Duodenal mucosa (tissue), 2 donors: ENCODE measurements at regions not wholly inside any gene's neighbourhood (a gene's known extent, or its start where the extent isn't known, plus 50 kb on each side); places are given as distances from the start of the nearest gene placed in this dataset.
"Not testable (repeated sequence)": the region's sequence is repeated elsewhere in the genome, so short reads cannot be mapped to it uniquely, and the experiment has no call there.

Source experiments
- H3K27ac ChIP-seq: one replicate; pipeline ENCODE4 v1.7.0; 2013; ENCODE audit warnings: low read depth, low read length
- H3K27me3 ChIP-seq, 2 donors: one replicate each; pipeline ENCODE4 v1.7.0; 2013; ENCODE audit warnings: low read length in 2 of 2, control low read depth in 1 of 2; ENCODE audit not compliant: insufficient read depth in 2 of 2, control insufficient read depth in 1 of 2
- H3K36me3 ChIP-seq, 2 donors: one replicate each; pipeline ENCODE4 v1.7.0; 2013; ENCODE audit warnings: low read length in 2 of 2, control low read depth in 1 of 2; ENCODE audit not compliant: insufficient read depth in 2 of 2, control insufficient read depth in 1 of 2
- H3K4me1 ChIP-seq, 2 donors: one replicate each; pipeline ENCODE4 v1.7.0; 2013; ENCODE audit warnings: low read length in 2 of 2, control low read depth in 1 of 2; ENCODE audit not compliant: insufficient read depth in 2 of 2, control insufficient read depth in 1 of 2
- H3K4me3 ChIP-seq, 2 donors: one replicate each; pipeline ENCODE4 v1.7.0; 2013; ENCODE audit warnings: low read length in 2 of 2, low read depth in 1 of 2
- H3K9ac ChIP-seq, 2 donors: one replicate each; pipeline ENCODE4 v1.7.0; 2013; ENCODE audit warnings: low read length in 2 of 2, low read depth in 1 of 2
- H3K9me3 ChIP-seq, 2 donors: one replicate each; pipeline ENCODE4 v1.7.0; 2013; ENCODE audit warnings: low read length in 2 of 2, control low read depth in 1 of 2; ENCODE audit not compliant: control insufficient read depth in 1 of 2

DNA sequence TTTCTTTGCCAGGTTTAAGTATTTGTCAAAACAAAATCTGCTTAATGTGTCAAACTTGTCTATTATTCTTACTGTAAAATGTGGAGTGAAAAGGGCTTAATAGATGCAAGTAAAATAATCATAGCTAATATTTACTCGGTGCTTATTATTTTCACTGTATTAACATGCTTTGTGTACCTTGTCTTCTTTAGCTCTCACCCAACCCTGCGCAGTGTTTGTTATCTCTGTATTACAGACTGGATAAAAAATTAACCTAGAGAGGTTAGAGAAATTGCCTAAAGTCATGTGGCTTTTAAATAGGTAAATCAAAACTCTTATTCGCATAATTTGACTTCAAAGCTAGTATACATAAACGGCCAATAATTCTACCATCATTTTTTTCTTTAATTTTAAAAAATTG, 1864.8 kb downstream of the MAT2B start:
- Histone ChIP-seq H3K9me3 (no peaks in the 10 kb centered on the region), H3K27me3 (no peaks in the 10 kb centered on the region), H3K36me3 (no peaks in the 10 kb centered on the region), H3K4me3 (no peak overlapping the region), H3K4me1 (no peaks in the 10 kb centered on the region), H3K9ac (no peak overlapping the region), H3K27ac (no peak overlapping the region)

DNA sequence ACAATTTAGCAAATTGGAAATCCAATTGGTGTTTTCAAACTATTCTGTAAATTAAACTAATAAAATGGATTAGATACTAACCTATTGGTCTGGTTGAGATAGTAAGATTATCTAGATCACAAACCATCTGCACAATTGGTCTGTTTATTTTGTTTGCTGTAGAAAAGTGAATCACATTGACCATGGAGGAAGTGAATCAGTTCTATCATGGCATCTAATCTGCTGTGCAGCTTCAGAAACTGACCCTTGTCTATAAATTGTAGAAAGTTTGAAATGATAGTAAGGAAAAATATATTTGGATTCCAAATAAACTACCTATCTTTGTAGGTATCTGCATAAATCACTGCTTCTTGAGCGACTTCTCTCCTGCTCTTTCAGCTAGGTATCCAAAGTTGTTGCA, 1865.4 kb downstream of the MAT2B start:
- Histone ChIP-seq H3K4me3 (no peak overlapping the region), H3K27me3 (no peaks in the 10 kb centered on the region), H3K9me3 (no peaks in the 10 kb centered on the region), H3K27ac (no peak overlapping the region), H3K4me1 (no peaks in the 10 kb centered on the region), H3K36me3 (no peaks in the 10 kb centered on the region), H3K9ac (no peak overlapping the region)

DNA sequence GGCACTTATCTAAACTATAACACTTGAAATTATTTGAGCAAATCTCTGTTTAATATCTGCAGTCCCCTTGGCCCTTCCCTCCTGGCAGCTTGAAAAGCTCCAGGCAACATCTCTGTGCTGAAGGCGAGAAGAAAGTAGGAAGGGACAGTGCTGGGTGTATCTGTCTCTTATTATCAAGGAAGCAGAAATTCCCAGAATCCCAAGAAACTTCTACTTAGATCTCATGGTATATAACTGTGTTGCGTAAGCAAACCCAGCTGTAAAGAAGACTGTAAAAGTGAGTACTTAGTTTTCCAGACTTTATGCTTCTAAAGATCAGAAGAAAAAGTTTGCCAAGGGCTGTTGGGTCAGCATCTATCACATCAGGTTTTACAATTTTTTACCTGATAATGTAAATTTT, 1869.8 kb downstream of the MAT2B start:
- Histone ChIP-seq H3K9me3 (no peaks in the 10 kb centered on the region), H3K27ac (no peak overlapping the region), H3K4me1 (no peaks in the 10 kb centered on the region), H3K27me3 (no peaks in the 10 kb centered on the region), H3K36me3 (no peaks in the 10 kb centered on the region), H3K4me3 (no peak overlapping the region), H3K9ac (no peak overlapping the region)

DNA sequence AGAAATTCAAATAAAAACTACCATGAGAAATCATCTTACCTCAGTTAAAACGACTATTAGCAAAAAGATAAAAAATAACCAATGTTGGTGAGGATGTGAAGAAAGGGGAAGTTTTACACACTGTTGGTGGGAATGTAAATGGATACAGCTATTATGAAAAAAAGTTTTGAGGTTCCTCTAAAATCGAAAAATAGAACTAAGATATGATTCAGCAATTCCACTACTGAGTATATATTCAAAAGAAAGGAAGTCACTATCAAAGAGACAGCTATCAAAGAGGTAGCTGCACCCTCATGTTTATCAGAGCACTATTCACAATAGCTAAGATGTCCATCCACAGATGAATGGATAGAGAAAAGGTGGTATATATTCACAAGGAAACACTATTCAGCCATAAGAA, 1888.4 kb downstream of the MAT2B start:
- no peak overlapping the region for H3K27ac ChIP-seq
- no peaks in the 10 kb centered on the region for H3K36me3 ChIP-seq
- no peak overlapping the region for H3K4me3 ChIP-seq
- H3K4me1 ChIP-seq = no peaks in the 10 kb centered on the region
- H3K9ac ChIP-seq = no peak overlapping the region
- H3K27me3 ChIP-seq = no peaks in the 10 kb centered on the region
- peaks cover 3 to 9% of the 10 kb centered on the region in 2 donors for H3K9me3 ChIP-seq

DNA sequence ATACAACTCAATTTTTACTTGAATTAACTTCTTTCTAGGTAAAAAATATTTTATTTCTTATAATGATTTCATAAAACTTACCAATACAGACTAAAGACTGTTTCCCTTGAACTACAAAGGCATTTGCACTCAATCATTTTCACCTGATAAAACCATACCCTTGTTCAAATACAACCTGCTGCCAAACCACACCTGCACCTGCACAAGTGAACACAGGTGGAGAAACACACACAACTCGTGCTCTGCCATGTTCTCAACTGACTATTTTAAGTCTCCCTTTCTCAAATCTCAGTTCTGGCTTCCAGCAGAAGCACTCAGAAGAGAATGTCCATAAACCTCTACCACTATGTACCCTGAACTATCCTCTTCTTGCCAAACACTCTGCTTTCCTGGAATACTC, 1892.1 kb downstream of the MAT2B start:
- no peak overlapping the region for H3K27ac ChIP-seq
- H3K4me3 ChIP-seq = no peak overlapping the region
- H3K36me3 ChIP-seq = no peaks in the 10 kb centered on the region
- no peaks in the 10 kb centered on the region for H3K9me3 ChIP-seq
- no peak overlapping the region for H3K9ac ChIP-seq
- no peaks in the 10 kb centered on the region for H3K4me1 ChIP-seq
- H3K27me3 ChIP-seq = no peaks in the 10 kb centered on the region

DNA sequence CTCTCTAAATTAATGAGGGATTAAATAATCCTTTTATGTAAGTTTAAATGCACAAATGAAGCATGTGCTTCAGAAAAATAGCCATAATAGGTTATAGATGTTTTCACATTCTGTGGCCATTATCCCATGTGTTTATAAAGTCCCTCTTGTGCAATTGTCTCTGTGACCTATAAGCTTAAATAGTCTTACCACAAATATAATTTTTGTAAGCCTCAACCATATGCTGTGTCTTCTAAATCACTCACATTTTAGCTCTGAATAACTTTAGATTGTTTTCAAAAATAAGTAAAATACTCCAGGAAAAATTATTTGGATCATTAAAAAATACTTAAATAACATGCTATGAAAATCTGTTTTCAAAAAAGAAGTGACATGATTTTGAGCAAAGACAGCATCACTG, 1894.7 kb downstream of the MAT2B start:
- no peaks in the 10 kb centered on the region for H3K27me3 ChIP-seq
- no peaks in the 10 kb centered on the region for H3K9me3 ChIP-seq
- H3K9ac ChIP-seq = no peak overlapping the region
- no peak overlapping the region for H3K4me3 ChIP-seq
- no peaks in the 10 kb centered on the region for H3K36me3 ChIP-seq
- H3K27ac ChIP-seq = no peak overlapping the region
- H3K4me1 ChIP-seq = no peaks in the 10 kb centered on the region

DNA sequence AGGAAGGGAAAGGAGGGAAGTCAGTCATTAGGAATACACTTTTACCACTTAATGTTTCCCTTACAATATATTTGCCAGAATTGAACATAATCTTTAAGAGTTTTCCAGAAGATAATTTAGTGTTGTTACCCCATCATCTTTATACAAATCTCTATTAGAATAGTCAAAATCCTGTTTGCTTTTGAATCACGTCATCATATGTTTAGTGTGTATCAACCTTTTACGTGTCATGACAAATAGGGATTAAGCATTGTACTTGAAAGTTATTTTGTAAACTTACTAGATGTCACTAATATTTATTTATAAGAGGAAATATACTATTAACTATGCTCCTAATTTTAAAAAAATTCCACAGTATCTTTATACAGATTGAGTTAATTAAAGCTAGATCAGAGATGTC, 1899.5 kb downstream of the MAT2B start:
- Histone ChIP-seq H3K27ac (no peak overlapping the region), H3K4me3 (no peak overlapping the region), H3K4me1 (no peaks in the 10 kb centered on the region), H3K9me3 (peaks cover 0 to 4% of the 10 kb centered on the region in 2 donors), H3K36me3 (no peaks in the 10 kb centered on the region), H3K9ac (no peak overlapping the region), H3K27me3 (no peaks in the 10 kb centered on the region)

DNA sequence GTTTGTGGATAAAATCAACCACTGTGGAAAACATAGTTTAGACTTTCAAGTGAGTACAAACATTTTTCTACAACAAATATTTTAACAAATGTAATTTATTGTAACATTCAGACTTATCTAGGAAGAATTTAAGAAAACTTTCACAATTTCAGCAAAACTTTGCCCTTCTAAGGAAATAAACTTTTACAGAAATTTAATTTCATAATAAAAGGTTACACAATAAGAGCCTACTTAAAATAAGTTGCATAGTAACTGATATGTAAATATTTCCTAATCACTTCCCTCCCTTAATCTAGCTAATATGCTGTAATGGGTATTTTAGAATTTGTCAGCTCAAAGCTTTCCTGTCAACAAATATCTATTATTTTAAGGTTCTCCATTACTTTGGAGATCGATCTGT, 1899.9 kb downstream of the MAT2B start:
- Histone ChIP-seq H3K9me3 (peaks cover 0 to 8% of the 10 kb centered on the region in 2 donors), H3K9ac (no peak overlapping the region), H3K27ac (no peak overlapping the region), H3K4me1 (no peaks in the 10 kb centered on the region), H3K4me3 (no peak overlapping the region), H3K27me3 (no peaks in the 10 kb centered on the region), H3K36me3 (no peaks in the 10 kb centered on the region)

DNA sequence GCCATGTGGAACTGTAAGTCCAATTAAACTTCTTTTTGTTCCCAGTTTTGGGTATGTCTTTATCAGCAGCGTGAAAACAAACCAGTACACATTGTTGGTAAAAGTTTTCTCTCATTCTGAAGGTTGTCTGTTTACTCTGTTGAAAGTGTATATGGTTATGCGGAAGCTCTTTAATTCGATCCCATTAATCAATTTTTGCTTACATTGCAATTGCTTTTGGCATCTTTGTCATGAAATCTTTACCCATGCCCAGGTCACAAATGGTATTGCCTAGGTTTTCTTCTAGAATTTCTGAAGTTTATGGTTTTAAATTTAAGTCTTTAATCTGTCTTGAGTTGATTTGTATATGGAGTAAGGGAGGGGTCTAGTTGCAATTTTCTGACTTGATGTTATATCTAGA, 1901.9 kb downstream of the MAT2B start:
- Histone ChIP-seq H3K9ac (no peak overlapping the region), H3K27me3 (no peaks in the 10 kb centered on the region), H3K36me3 (no peaks in the 10 kb centered on the region), H3K4me3 (no peak overlapping the region), H3K27ac (no peak overlapping the region), H3K9me3 (peaks cover 0 to 8% of the 10 kb centered on the region in 2 donors), H3K4me1 (no peaks in the 10 kb centered on the region)

DNA sequence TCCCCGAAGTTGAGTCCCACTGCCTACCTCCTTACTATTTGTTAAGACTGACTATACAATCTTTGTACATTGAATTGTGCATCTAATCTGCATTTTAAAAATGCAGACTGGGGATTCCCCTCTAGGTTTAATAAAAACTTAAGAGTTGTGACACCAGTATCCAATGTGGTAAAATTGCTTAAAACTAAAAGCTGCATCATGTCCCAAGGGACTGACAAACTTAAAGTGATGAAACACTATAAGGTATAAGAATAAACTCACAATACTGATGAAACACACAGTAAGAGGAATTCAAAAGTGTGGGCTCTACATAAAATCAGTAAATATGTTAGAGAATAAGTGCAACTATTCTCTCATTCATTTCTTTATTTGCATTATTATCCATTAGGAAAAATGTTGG, 1905.1 kb downstream of the MAT2B start:
- Histone ChIP-seq H3K9ac (no peak overlapping the region), H3K36me3 (no peaks in the 10 kb centered on the region), H3K4me3 (no peak overlapping the region), H3K9me3 (peaks cover 0 to 8% of the 10 kb centered on the region in 2 donors), H3K27ac (no peak overlapping the region), H3K4me1 (no peaks in the 10 kb centered on the region), H3K27me3 (no peaks in the 10 kb centered on the region)

DNA sequence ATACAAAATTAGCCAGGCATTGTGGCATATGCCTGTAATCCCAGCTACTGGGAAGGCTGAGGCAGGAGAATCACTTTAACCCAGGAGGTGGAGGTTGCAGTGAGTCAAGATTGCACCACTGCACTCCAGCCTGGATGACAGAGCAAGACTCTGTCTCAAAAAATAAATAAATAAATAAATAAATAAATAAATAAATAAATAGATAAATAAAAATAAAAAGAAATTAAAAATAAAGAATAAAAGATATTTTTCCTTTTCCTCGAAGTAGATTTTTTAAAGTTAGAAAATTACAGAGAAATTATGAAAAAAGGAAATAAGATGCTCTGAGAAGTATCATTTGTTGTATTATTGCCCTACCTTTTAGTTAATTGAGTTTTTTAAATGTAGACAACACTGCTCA, 1906.1 kb downstream of the MAT2B start:
- not testable (repeated sequence) for H3K9me3 ChIP-seq, H3K4me1 ChIP-seq, H3K27me3 ChIP-seq, H3K4me3 ChIP-seq, H3K27ac ChIP-seq, H3K36me3 ChIP-seq, H3K9ac ChIP-seq
